Neural progenitor cell (in vitro differentiated cells): ENCODE measurements at regions not wholly inside any gene's neighbourhood (a gene's known extent, or its start where the extent isn't known, plus 50 kb on each side); places are given as distances from the start of the nearest gene placed in this dataset.

ENCODE experiments used
- DNase-seq: peaks from one replicate; pipeline ENCODE4 v3.0.0-alpha.2; 2016; ENCODE audit warnings: low spot score
- H2AFZ ChIP-seq: fragments of 200-600 bp; sonication (generic); replicated peaks from 2 replicates; pipeline ENCODE4 v1.6.1; 2016; ENCODE audit warnings: antibody characterized with exemption
- H3F3A ChIP-seq: fragments of 200-600 bp; sonication (generic); 2 replicates; pipeline ENCODE4 v1.6.1; 2016; ENCODE audit warnings: antibody characterized with exemption, low read depth
- H3K27ac ChIP-seq: fragments of 200-600 bp; sonication (generic); 2 replicates; pipeline ENCODE4 v1.5.1; 2016; ENCODE audit warnings: mild to moderate bottlenecking
- H3K27me3 ChIP-seq: fragments of 200-600 bp; sonication (generic); 2 replicates; pipeline ENCODE4 v1.6.1; 2016; ENCODE audit warnings: mild to moderate bottlenecking, moderate library complexity
- H3K36me3 ChIP-seq: fragments of 200-600 bp; sonication (generic); 2 replicates; pipeline ENCODE4 v1.5.1; 2016
- H3K4me1 ChIP-seq: fragments of 200-600 bp; sonication (generic); 2 replicates; pipeline ENCODE4 v1.6.1; 2016; ENCODE audit warnings: mixed run types
- H3K4me2 ChIP-seq: fragments of 200-600 bp; sonication (generic); 2 replicates; pipeline ENCODE4 v1.6.1; 2016
- H3K4me3 ChIP-seq: fragments of 200-600 bp; sonication (generic); 2 replicates; pipeline ENCODE4 v1.5.1; 2016
- H3K79me2 ChIP-seq: fragments of 200-600 bp; sonication (generic); 2 replicates; pipeline ENCODE4 v1.6.1; 2016; ENCODE audit warnings: low read depth
- H3K9ac ChIP-seq: fragments of 200-600 bp; sonication (generic); 2 replicates; pipeline ENCODE4 v1.6.1; 2016
- H3K9me3 ChIP-seq: fragments of 200-600 bp; sonication (generic); 2 replicates; pipeline ENCODE4 v1.5.1; 2016; ENCODE audit warnings: low read depth
- H4K20me1 ChIP-seq: fragments of 200-600 bp; sonication (generic); 2 replicates; pipeline ENCODE4 v1.6.1; 2016; ENCODE audit warnings: low read depth
- H3K27ac Mint-ChIP-seq: 3 replicates; pipeline ENCODE4 v1.8.0; 2021; ENCODE audit warnings: mixed read lengths
- H3K27me3 Mint-ChIP-seq: 2 replicates; pipeline ENCODE4 v1.8.0; 2022; ENCODE audit warnings: low read depth, mild to moderate bottlenecking, inconsistent platforms, moderate library complexity, mixed read lengths; ENCODE audit not compliant: insufficient read depth
- H3K36me3 Mint-ChIP-seq: 3 replicates; pipeline ENCODE4 v1.8.0; 2021; ENCODE audit warnings: mixed read lengths
- H3K4me1 Mint-ChIP-seq: 3 replicates; pipeline ENCODE4 v1.8.0; 2021; ENCODE audit warnings: mixed read lengths
- H3K4me3 Mint-ChIP-seq: 3 replicates; pipeline ENCODE4 v1.8.0; 2021; ENCODE audit warnings: mild to moderate bottlenecking, moderate library complexity, mixed read lengths
- H3K9me3 Mint-ChIP-seq: 3 replicates; pipeline ENCODE4 v1.8.0; 2020; ENCODE audit warnings: mixed read lengths
- EZH2 ChIP-seq: fragments of 200-600 bp; sonication (generic); IDR thresholded peaks from 2 replicates; pipeline ENCODE4 v1.6.1; 2017; ENCODE audit warnings: antibody characterized with exemption, mild to moderate bottlenecking, moderate library complexity
- EZH2phosphoT487 ChIP-seq: fragments of 200-600 bp; sonication (generic); IDR thresholded peaks from 2 replicates; pipeline ENCODE4 v1.6.1; 2017; ENCODE audit warnings: antibody characterized with exemption
- TF ChIP-seq, protein P1 (sequence below): fragments of 200-600 bp; sonication (generic); IDR thresholded peaks from 2 replicates; pipeline ENCODE4 v1.5.1; 2017; ENCODE audit warnings: antibody characterized with exemption, mild to moderate bottlenecking

DNA sequence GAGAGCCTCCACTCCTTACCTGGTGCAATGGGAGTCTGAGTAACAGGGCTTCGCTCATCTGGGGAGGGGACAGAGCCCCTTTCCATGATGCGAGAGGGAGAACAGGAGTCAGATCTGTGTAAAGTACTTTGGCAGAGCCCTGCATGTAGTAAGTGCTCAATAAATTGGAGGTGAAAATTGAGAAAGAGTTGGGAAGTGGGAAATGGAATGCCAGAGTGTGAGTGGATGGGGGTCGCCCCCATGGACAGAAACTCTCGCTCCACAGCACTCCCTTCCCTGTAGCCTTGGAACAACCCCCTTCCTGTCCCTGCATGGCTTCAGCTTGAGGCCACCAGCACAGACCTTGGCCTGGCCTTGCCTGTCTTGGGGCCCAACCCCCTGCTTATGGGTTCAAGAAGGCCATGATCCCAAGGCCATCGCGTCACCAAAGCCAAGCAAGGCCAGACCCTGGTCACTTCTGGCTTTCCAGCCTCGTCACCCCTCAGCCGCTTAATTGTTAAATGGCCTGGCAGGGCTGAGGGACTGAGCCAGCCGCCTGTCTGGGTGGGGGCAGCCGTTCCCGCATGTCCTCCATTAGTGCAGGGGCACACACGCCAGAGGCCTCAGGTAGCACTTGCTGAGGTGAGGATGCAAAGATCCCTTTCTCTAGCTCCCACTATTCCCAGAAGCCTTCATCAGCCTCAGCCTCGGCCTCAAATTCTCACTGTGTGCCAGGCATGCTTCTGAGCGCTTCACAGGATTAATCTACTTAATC is 93.7 kb upstream of the PTPN1 start:
- H3K9me3 ChIP-seq, result no peaks in the 10 kb centered on the region
- Mint-ChIP-seq H3K36me3 (no peaks in the 10 kb centered on the region), H3K27me3 (peaks cover 18% of the 10 kb centered on the region), H3K9me3 (peaks cover 13% of the 10 kb centered on the region), H3K4me3 (no peak overlapping the region), H3K4me1 (peaks cover 7% of the 10 kb centered on the region), H3K27ac (peak overlapping the region; percentile 47)
- peak overlapping the region; percentile 82 for H2AFZ ChIP-seq
- no peak for DNase-seq
- H3K4me3 ChIP-seq, result no peak overlapping the region
- no peaks in the 10 kb centered on the region for H3K27me3 ChIP-seq
- H3K4me1 ChIP-seq, result peaks cover 19% of the 10 kb centered on the region
- TF ChIP-seq EZH2phosphoT487 (no peak), EZH2 (no peak)
- TF ChIP-seq, protein P1, sequence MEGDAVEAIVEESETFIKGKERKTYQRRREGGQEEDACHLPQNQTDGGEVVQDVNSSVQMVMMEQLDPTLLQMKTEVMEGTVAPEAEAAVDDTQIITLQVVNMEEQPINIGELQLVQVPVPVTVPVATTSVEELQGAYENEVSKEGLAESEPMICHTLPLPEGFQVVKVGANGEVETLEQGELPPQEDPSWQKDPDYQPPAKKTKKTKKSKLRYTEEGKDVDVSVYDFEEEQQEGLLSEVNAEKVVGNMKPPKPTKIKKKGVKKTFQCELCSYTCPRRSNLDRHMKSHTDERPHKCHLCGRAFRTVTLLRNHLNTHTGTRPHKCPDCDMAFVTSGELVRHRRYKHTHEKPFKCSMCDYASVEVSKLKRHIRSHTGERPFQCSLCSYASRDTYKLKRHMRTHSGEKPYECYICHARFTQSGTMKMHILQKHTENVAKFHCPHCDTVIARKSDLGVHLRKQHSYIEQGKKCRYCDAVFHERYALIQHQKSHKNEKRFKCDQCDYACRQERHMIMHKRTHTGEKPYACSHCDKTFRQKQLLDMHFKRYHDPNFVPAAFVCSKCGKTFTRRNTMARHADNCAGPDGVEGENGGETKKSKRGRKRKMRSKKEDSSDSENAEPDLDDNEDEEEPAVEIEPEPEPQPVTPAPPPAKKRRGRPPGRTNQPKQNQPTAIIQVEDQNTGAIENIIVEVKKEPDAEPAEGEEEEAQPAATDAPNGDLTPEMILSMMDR, result no peak
- peaks cover 8% of the 10 kb centered on the region for H3F3A ChIP-seq
- no peaks in the 10 kb centered on the region for H3K79me2 ChIP-seq
- no peaks in the 10 kb centered on the region for H3K36me3 ChIP-seq
- H3K4me2 ChIP-seq, result no peak overlapping the region
- no peak overlapping the region for H3K27ac ChIP-seq
- H3K9ac ChIP-seq, result no peak overlapping the region
- no peaks in the 10 kb centered on the region for H4K20me1 ChIP-seq

DNA sequence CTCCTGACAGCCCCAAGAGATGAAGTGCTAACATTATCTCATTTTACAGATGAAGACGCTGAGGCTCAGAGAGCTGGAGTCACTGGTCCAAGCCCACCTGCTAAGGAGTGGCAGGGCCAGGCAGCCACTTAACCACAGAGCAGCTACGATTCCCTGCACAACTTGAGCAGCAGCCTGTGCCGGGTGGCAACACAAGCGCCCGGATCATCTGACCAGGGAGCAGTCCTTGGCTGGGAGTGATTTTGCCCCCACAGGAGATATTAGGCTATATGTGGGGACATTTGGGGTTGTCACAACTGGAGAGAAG is 93.2 kb upstream of the PTPN1 start:
- Mint-ChIP-seq H3K9me3 (peaks cover 13% of the 10 kb centered on the region), H3K27me3 (peaks cover 18% of the 10 kb centered on the region), H3K4me1 (peaks cover 5% of the 10 kb centered on the region), H3K27ac (no peak overlapping the region), H3K36me3 (no peaks in the 10 kb centered on the region), H3K4me3 (no peak overlapping the region)
- no peak overlapping the region for H3K9ac ChIP-seq
- no peaks in the 10 kb centered on the region for H3K9me3 ChIP-seq
- H3K79me2 ChIP-seq, result no peaks in the 10 kb centered on the region
- H2AFZ ChIP-seq, result no peak overlapping the region
- no peaks in the 10 kb centered on the region for H4K20me1 ChIP-seq
- no peak overlapping the region for H3K27ac ChIP-seq
- H3K4me1 ChIP-seq, result peaks cover 14% of the 10 kb centered on the region
- TF ChIP-seq, protein P1, result no peak
- TF ChIP-seq EZH2 (no peak), EZH2phosphoT487 (no peak)
- no peak for DNase-seq
- H3F3A ChIP-seq, result peaks cover 3% of the 10 kb centered on the region
- no peak overlapping the region for H3K4me3 ChIP-seq
- H3K27me3 ChIP-seq, result no peaks in the 10 kb centered on the region
- H3K36me3 ChIP-seq, result no peaks in the 10 kb centered on the region
- no peak overlapping the region for H3K4me2 ChIP-seq

DNA sequence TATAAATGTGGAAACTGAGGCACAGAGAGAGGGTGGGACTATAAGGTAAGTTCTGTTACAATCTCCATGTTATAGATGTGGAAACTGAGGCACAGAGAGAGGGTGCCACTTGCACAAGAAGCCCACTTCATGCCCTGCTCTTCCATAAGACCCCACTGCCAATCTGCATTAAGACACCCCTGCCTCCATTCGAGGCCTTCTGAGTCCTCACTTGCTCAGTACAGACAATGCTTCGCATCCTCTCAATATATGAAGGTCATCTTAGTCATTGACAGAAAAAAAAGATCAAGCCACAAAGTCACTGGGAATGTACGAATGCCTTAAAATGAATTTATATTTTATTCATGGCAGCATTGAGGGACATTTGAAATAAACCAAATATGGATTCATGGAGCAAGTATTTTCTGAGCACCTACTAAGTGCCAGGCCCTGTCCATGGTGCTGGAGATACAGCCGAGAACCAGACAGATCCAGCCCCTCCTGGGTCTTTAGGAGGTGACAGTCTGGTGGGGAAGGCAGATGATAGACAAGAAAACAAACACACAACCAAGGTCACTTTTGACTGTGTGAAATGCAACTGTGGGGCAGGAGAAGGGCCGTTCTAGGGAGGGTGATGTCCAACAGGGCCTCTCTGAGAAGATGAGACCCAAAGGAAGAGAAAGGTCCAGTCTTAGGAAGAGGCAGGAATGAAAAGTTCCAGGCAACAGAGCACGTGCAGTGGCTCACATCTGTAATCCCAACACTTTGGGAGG is 92.5 kb upstream of the PTPN1 start:
- Histone ChIP-seq H3K9ac (no peak overlapping the region), H3K9me3 (no peaks in the 10 kb centered on the region), H3K4me1 (peaks cover 9% of the 10 kb centered on the region), H3K79me2 (no peaks in the 10 kb centered on the region), H3K27me3 (no peaks in the 10 kb centered on the region), H3K4me3 (no peak overlapping the region), H3K27ac (no peak overlapping the region), H2AFZ (no peak overlapping the region), H4K20me1 (no peaks in the 10 kb centered on the region), H3K4me2 (no peak overlapping the region), H3K36me3 (no peaks in the 10 kb centered on the region), H3F3A (no peaks in the 10 kb centered on the region)
- TF ChIP-seq EZH2, result no peak
- TF ChIP-seq EZH2phosphoT487, result no peak
- TF ChIP-seq, protein P1, result no peak
- Mint-ChIP-seq H3K27me3 (peaks cover 19% of the 10 kb centered on the region), H3K4me1 (peaks cover 5% of the 10 kb centered on the region), H3K9me3 (peaks cover 13% of the 10 kb centered on the region), H3K4me3 (no peak overlapping the region), H3K27ac (no peak overlapping the region), H3K36me3 (no peaks in the 10 kb centered on the region)
- DNase-seq, result no peak
